ENCODE measurements at regions not wholly inside any gene's neighbourhood (a gene's known extent, or its start where the extent isn't known, plus 50 kb on each side); places are given as distances from the start of the nearest gene placed in this dataset.
"Not testable (repeated sequence)": the region's sequence is repeated elsewhere in the genome, so short reads cannot be mapped to it uniquely, and the experiment has no call there.

DNA sequence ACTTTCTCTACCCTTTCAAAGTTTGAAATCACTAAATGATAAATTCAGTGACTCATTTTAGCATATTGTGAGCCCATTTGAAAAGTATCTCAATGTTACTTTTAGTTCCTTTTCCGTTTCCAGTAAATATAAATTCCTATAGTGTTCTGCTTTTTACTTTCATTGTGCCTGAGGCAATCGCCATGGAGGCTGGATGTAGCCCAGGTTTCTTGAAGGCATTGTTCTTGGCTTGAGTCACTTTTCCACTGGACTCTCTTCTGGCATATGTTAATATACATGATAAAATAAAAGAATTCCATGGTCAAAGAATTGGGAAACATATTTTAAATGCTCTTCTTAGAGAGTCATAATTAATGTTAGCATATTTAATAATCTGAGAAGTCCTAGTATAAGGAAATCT, 327.0 kb downstream of the IZUMO3 start:
- Mint-ChIP-seq H3K9me3 (peaks cover 2% of the 10 kb centered on the region), H3K4me3 (no peak overlapping the region), H3K36me3 (ENCODE audit: low read depth) (no peaks in the 10 kb centered on the region), H3K27ac (no peak overlapping the region), H3K27me3 (no peaks in the 10 kb centered on the region), H3K4me1 (no peaks in the 10 kb centered on the region)
- TF ChIP-seq, protein P1, sequence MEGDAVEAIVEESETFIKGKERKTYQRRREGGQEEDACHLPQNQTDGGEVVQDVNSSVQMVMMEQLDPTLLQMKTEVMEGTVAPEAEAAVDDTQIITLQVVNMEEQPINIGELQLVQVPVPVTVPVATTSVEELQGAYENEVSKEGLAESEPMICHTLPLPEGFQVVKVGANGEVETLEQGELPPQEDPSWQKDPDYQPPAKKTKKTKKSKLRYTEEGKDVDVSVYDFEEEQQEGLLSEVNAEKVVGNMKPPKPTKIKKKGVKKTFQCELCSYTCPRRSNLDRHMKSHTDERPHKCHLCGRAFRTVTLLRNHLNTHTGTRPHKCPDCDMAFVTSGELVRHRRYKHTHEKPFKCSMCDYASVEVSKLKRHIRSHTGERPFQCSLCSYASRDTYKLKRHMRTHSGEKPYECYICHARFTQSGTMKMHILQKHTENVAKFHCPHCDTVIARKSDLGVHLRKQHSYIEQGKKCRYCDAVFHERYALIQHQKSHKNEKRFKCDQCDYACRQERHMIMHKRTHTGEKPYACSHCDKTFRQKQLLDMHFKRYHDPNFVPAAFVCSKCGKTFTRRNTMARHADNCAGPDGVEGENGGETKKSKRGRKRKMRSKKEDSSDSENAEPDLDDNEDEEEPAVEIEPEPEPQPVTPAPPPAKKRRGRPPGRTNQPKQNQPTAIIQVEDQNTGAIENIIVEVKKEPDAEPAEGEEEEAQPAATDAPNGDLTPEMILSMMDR (IDR thresholded peaks at IDR 0.05), result no peak
- CTCF ChIA-PET, result no interaction called here
- ATAC-seq (ENCODE audit: low read depth) (no peak), DNase-seq (no peak)
- POLR2A ChIA-PET, result no interaction called here
- intact Hi-C loops (cut with micrococcal nuclease), result no loop called here

DNA sequence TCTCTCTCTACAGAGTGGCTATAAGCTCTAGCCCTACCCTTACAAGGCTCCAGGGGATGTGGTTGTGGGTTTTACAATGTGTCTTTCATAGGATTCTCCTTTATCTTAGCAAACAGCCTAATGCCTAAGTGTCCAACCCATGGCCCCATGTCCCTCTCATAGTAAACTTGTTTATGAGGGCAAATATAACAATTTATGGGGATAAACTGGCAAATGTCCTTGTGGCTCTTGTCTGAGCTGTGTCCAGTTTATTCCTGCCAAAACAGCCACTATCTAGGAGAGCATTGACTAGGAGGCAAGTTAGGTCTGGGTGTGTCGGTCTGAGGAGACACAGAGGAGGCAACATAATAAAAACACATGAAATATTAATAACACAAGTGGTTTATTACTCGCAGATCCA, 335.1 kb downstream of the IZUMO3 start:
- no peak overlapping the region for H3K4me3 Mint-ChIP-seq
- H3K27ac Mint-ChIP-seq, result no peak overlapping the region
- H3K4me1 Mint-ChIP-seq, result no peaks in the 10 kb centered on the region
- H3K36me3 Mint-ChIP-seq (ENCODE audit: low read depth), result no peaks in the 10 kb centered on the region
- H3K27me3 Mint-ChIP-seq, result no peaks in the 10 kb centered on the region
- peaks cover 9% of the 10 kb centered on the region for H3K9me3 Mint-ChIP-seq
- ChIA-PET CTCF (no interaction called here), POLR2A (no interaction called here)
- DNase-seq (no peak), ATAC-seq (ENCODE audit: low read depth) (no peak)
- TF ChIP-seq, protein P1 (IDR thresholded peaks at IDR 0.05), result no peak
- intact Hi-C loops (cut with micrococcal nuclease), result no loop called here

DNA sequence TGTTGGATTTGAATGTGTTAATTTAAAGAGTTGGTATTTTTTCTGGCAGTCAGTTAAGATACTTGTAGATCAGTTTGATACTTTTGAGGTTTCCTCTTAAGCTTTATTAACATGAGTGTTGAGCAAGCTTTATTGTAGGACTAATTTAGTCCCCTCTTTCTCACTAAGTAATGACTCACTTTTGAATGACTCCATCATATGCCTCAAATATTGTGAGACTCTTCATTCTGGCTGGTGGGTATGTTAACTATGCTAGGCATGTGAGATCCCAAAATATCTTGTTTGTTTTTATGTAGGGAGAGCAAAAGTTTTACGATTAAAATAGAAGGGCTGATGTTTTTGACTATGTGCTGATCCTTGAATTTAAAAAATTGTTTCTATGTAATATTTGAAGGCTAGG, 355.7 kb downstream of the IZUMO3 start:
- ChIA-PET CTCF (no interaction called here), POLR2A (no interaction called here)
- ATAC-seq (ENCODE audit: low read depth), result no peak

DNA sequence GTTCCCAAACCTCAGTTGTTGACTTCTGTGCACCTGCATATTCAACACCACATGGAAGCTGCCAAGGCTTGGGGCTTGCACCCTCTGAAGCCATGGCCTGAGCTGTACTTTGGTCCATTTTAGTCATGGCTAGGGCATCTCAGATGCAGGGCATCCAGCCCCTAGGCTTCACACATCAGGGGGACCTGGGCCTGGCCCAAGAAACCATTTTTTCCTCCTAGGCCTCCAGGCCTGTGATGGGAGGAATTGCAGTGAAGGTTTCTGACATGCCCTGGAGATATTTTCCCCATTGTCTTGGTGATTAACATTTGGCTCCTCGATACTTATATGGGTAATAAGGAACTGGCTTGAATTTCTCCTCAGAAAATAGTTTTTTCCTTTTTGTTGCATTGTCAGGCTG, 354.5 kb upstream of the ELAVL2 start:
- H3K27me3 Mint-ChIP-seq; ATAC-seq (ENCODE audit: low read depth); CTCF ChIA-PET; POLR2A ChIA-PET; H3K36me3 Mint-ChIP-seq (ENCODE audit: low read depth); H3K27ac Mint-ChIP-seq; H3K4me3 Mint-ChIP-seq; intact Hi-C loops (cut with micrococcal nuclease); H3K4me1 Mint-ChIP-seq; DNase-seq: not testable (repeated sequence)
- peaks cover 38% of the 10 kb centered on the region for H3K9me3 Mint-ChIP-seq

More for the DNA sequence above, 355.7 kb downstream of the IZUMO3 start:
- no peak overlapping the region for H3K4me3 Mint-ChIP-seq
- intact Hi-C loops (cut with micrococcal nuclease), result no loop called here
- H3K27ac Mint-ChIP-seq, result no peak overlapping the region
- TF ChIP-seq, protein P1 (IDR thresholded peaks at IDR 0.05), result no peak
- DNase-seq, result no peak
- no peaks in the 10 kb centered on the region for H3K36me3 Mint-ChIP-seq (ENCODE audit: low read depth)
- peaks cover 24% of the 10 kb centered on the region for H3K9me3 Mint-ChIP-seq
- H3K27me3 Mint-ChIP-seq, result no peaks in the 10 kb centered on the region
- no peaks in the 10 kb centered on the region for H3K4me1 Mint-ChIP-seq

DNA sequence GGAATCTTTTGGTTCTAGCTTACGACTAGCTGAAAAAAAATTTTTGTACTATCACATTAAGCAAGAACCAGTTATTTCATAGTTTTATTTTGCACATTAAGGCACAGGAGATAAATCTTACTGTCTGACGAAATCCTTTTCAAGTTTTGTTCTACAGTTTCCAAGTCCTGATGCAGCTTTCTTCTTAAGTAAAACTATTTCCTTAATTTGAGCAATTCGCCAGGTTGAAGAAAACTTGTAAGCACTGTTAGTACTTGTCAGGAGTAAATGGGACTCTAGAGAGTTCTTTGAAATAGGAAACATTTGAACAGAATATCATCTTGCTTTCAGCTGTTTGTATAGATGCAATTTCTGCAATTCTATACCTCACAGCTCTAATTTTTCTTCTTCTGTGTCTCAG, 318.8 kb upstream of the ELAVL2 start:
- Mint-ChIP-seq H3K36me3 (ENCODE audit: low read depth) (no peaks in the 10 kb centered on the region), H3K4me3 (no peak overlapping the region), H3K27me3 (no peaks in the 10 kb centered on the region), H3K4me1 (no peaks in the 10 kb centered on the region), H3K9me3 (peaks cover 5% of the 10 kb centered on the region), H3K27ac (no peak overlapping the region)
- ChIA-PET CTCF (no interaction called here), POLR2A (no interaction called here)
- DNase-seq, result no peak
- intact Hi-C loops (cut with micrococcal nuclease), result no loop called here
- TF ChIP-seq, protein P1 (IDR thresholded peaks at IDR 0.05), result no peak
- no peak for ATAC-seq (ENCODE audit: low read depth)

DNA sequence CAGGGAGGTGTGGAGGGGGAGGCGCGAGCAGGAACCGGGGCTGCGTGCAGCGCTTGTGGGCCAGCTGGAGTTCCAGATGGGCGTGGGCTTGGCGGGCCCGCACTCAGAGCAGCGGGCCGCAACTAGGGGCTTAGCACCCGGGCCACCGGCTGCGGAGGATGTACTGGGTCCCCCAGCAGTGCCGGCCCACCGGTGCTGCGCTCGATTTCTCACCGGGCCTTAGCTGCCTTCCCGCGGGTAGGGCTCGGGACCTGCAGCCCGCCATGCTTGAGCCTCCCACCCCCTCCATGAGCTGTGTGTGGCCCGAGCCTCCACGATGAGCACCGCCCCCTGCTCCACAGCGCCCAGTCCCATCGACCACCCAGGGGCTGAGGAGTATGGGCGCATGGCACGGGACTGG, 309.0 kb upstream of the ELAVL2 start:
- CTCF ChIA-PET, result not testable (repeated sequence)

More for the DNA sequence above, 309.0 kb upstream of the ELAVL2 start:
- H3K4me1 Mint-ChIP-seq; H3K27ac Mint-ChIP-seq; intact Hi-C loops (cut with micrococcal nuclease); H3K36me3 Mint-ChIP-seq (ENCODE audit: low read depth); POLR2A ChIA-PET; H3K4me3 Mint-ChIP-seq; DNase-seq; ATAC-seq (ENCODE audit: low read depth); H3K9me3 Mint-ChIP-seq; H3K27me3 Mint-ChIP-seq: not testable (repeated sequence)
